ENCODE measurements at regions not wholly inside any gene's neighbourhood (a gene's known extent, or its start where the extent isn't known, plus 50 kb on each side); places are given as distances from the start of the nearest gene placed in this dataset.

GRCh38 chr6:67706388-67706787 lies 928.7 kb upstream of the ADGRB3 start:
- TF ChIP-seq NFIC (IDR thresholded peaks at IDR 0.05) (no peak), FOXM1 (IDR thresholded peaks at IDR 0.05; ENCODE audit: borderline replicate concordance, low read depth) (no peak), REST (IDR thresholded peaks at IDR 0.05; ENCODE audit: low read depth) (no peak), MAX (IDR thresholded peaks at IDR 0.05) (no peak), EP300 (IDR thresholded peaks at IDR 0.05; ENCODE audit: borderline replicate concordance) (no peak), CEBPB (IDR thresholded peaks at IDR 0.05) (no peak), YY1 (IDR thresholded peaks at IDR 0.05; ENCODE audit: low read depth) (no peak), TCF12 (IDR thresholded peaks at IDR 0.05; ENCODE audit: low read depth) (no peak), CREB1 (IDR thresholded peaks at IDR 0.05; ENCODE audit: low read depth) (no peak), RAD21 (IDR thresholded peaks at IDR 0.05; ENCODE audit: low read depth) (no peak), TAF1 (IDR thresholded peaks at IDR 0.05; ENCODE audit: low read depth) (no peak), ZBTB7A (IDR thresholded peaks at IDR 0.05; ENCODE audit: low read depth) (no peak), TEAD4 (IDR thresholded peaks at IDR 0.05) (no peak), EGR1 (IDR thresholded peaks at IDR 0.05) (no peak)
